K562 (cell line): ENCODE measurements at regions not wholly inside any gene's neighbourhood (a gene's known extent, or its start where the extent isn't known, plus 50 kb on each side); places are given as distances from the start of the nearest gene placed in this dataset.

ENCODE experiments used
- ATAC-seq: fragments of 200-7000 bp; cut with Tn5 transposase; 3 replicates; pipeline ENCODE4 v1.9.1; 2020; ENCODE audit warnings: moderate library complexity
- BruUV-seq: library from RNA; stranded (reverse); fragments of 400-500 nt; replicated peaks from 2 replicates; lab custom pipeline; 2021; lab: Mats Ljungman, UMichigan
- CTCF ChIA-PET: fragments of 300-600 bp; formaldehyde crosslinking; extraction: SDS; loops from one replicate; lab custom pipeline; 2021; ENCODE audit warnings: low intra/inter-chr PET ratio; lab: Yijun Ruan, JAX
- POLR2A ChIA-PET: fragments of 300-600, 350-650 bp; sonication (Branson Sonifier 250); formaldehyde crosslinking; extraction: SDS; loops from one replicate; lab custom pipeline; 2021; ENCODE audit warnings: antibody characterized with exemption, inconsistent platforms; lab: Yijun Ruan, JAX
- DNase-seq, 4 experiments: peaks; one replicate each; pipeline versions ENCODE4 v3.0.0 to v3.0.0-alpha.2; 2011 to 2018; ENCODE audit warnings: low spot score in 3 of 4, mixed read lengths in 3 of 4; ENCODE audit errors: extremely low read depth in 1 of 4
- FAIRE-seq: peaks from 2 replicates; lab custom pipeline; 2011; peaks lifted over from hg19 to GRCh38; lab: Jason Lieb, UNC
- H2AFZ ChIP-seq: 2 replicates; pipeline ENCODE4 v1.6.0; 2011; ENCODE audit warnings: low read depth, low read length, control low read depth, inconsistent platforms
- H3K27ac ChIP-seq: fragments of 200-600 bp; 3 replicates; pipeline ENCODE4 v1.8.0; 2011; ENCODE audit warnings: low read depth, mild to moderate bottlenecking, control low read depth, inconsistent platforms, low read length, moderate library complexity, mixed read lengths; ENCODE audit errors: extremely low read depth
- H3K27me3 ChIP-seq, 2 experiments: fragments of 300-600 bp in 1 of 2; 2 replicates in 1 of 2; 3 replicates in 1 of 2; pipeline versions ENCODE4 v1.6.0 to v1.8.0; 2011; ENCODE audit warnings: inconsistent platforms in 2 of 2, low read length in 2 of 2, mild to moderate bottlenecking in 1 of 2, mixed read lengths in 1 of 2, moderate library complexity in 1 of 2; ENCODE audit not compliant: control insufficient read depth in 2 of 2, insufficient read depth in 2 of 2
- H3K36me3 ChIP-seq: fragments of 300-600 bp; 3 replicates; pipeline ENCODE4 v1.8.0; 2011; ENCODE audit warnings: mild to moderate bottlenecking, low read length, inconsistent platforms; ENCODE audit not compliant: control insufficient read depth, insufficient read depth
- H3K4me1 ChIP-seq, 2 experiments: fragments of 200-600 bp in 1 of 2; replicated peaks in 1 of 2; 2 replicates in 1 of 2; 3 replicates in 1 of 2; pipeline versions ENCODE4 v1.5.1 to v1.8.0; 2011; ENCODE audit warnings: inconsistent platforms in 2 of 2, low read length in 2 of 2, mild to moderate bottlenecking in 1 of 2, mixed read lengths in 1 of 2, moderate library complexity in 1 of 2; ENCODE audit not compliant: control insufficient read depth in 2 of 2, insufficient read depth in 2 of 2
- H3K4me2 ChIP-seq: 2 replicates; pipeline ENCODE4 v1.6.1; 2011; ENCODE audit warnings: low read length, control low read depth, inconsistent platforms, mixed read lengths; ENCODE audit not compliant: insufficient read depth
- H3K4me3 ChIP-seq: fragments of 200-600 bp; sonication (generic), shearing (Covaris generic); 2 replicates; pipeline ENCODE4 v1.5.1; 2016; ENCODE audit warnings: control low read depth, inconsistent platforms
- H3K79me2 ChIP-seq: fragments of 200-600 bp; 3 replicates; pipeline ENCODE4 v1.8.0; 2011; ENCODE audit warnings: low read length, inconsistent platforms; ENCODE audit not compliant: control insufficient read depth, insufficient read depth
- H3K9ac ChIP-seq, 2 experiments: 2 replicates each; pipeline versions ENCODE4 v1.6.0 to v1.6.1; 2011; ENCODE audit warnings: low read depth in 2 of 2, low read length in 2 of 2, control low read depth in 1 of 2, inconsistent platforms in 1 of 2, mild to moderate bottlenecking in 1 of 2, mixed read lengths in 1 of 2; ENCODE audit not compliant: insufficient read depth in 1 of 2
- H3K9me1 ChIP-seq: one replicate; pipeline ENCODE4 v1.6.0; 2011; ENCODE audit warnings: inconsistent platforms, mild to moderate bottlenecking, low read length, moderate library complexity; ENCODE audit not compliant: control insufficient read depth, insufficient read depth
- H3K9me3 ChIP-seq: replicated peaks from 2 replicates; pipeline ENCODE4 v1.5.1; 2011; ENCODE audit warnings: low read depth, low read length, inconsistent platforms; ENCODE audit not compliant: control insufficient read depth, insufficient read depth
- H4K20me1 ChIP-seq: replicated peaks from 2 replicates; pipeline ENCODE4 v1.6.1; 2011; ENCODE audit warnings: low read length, inconsistent platforms, mixed read lengths; ENCODE audit not compliant: control insufficient read depth, insufficient read depth
- ATF1 ChIP-seq, 2 experiments: fragments of 450-650 bp in 1 of 2; IDR thresholded peaks; 2 replicates each; pipeline ENCODE4 v1.6.1; 2016; ENCODE audit warnings: missing compliant biosample characterization in 1 of 2, missing genetic modification characterization in 1 of 2
- NKRF ChIP-seq: fragments of 450-650 bp; IDR thresholded peaks from 2 replicates; pipeline ENCODE4 v1.6.1; 2016; ENCODE audit warnings: borderline replicate concordance
- TCF3 ChIP-seq: sonication (generic); formaldehyde crosslinking; IDR thresholded peaks from 2 replicates; pipeline ENCODE4 v1.4.0; 2020; ENCODE audit warnings: mild to moderate bottlenecking, missing genetic modification reagents
- TFAP4 ChIP-seq: sonication (generic); formaldehyde crosslinking; IDR thresholded peaks from 2 replicates; pipeline ENCODE4 v1.8.0; 2022; ENCODE audit warnings: missing genetic modification reagents, mild to moderate bottlenecking, moderate library complexity, borderline replicate concordance
- THAP7 ChIP-seq: fragments of 250-450 bp; sonication (Bioruptor Pico); IDR thresholded peaks from 2 replicates; pipeline ENCODE4 v1.5.0; 2021
- ZBTB34 ChIP-seq: fragments of 250-450 bp; sonication (Bioruptor Pico); IDR thresholded peaks from 2 replicates; pipeline ENCODE4 v1.8.0; 2021; ENCODE audit warnings: mild to moderate bottlenecking, moderate library complexity
- ZNF77 ChIP-seq: fragments of 250-450 bp; sonication (Bioruptor Pico); IDR thresholded peaks from 2 replicates; pipeline ENCODE4 v1.5.0; 2020
- WGBS: fragments of 100-300 bp; shearing (Covaris generic); methylation state at CpG from one replicate; pipeline ENCODE4 v1.1.6; 2016; ENCODE audit warnings: low coverage, mixed read lengths; ENCODE audit not compliant: insufficient coverage; ENCODE audit errors: missing lambda C conversion rate; 5-methylcytosine and 5-hydroxymethylcytosine counted together
- in situ Hi-C: fragments of 300-500 bp; cut with MboI; formaldehyde crosslinking; loops from 4 replicates; pipeline ENCODE4 v1.15.0; 2018; ENCODE audit warnings: inconsistent platforms, mixed read lengths
- intact Hi-C: fragments of 100-400 bp; cut with micrococcal nuclease; formaldehyde crosslinking; loops from 2 replicates; pipeline ENCODE4 v1.14.2; 2022

GRCh38 chr4:95643627-95644026 is 94.9 kb upstream of the UNC5C start:
- in situ Hi-C loops = no loop called here
- DNase-seq = no peak
- ATAC-seq = no peak
- no peak overlapping the region for H3K4me2 ChIP-seq
- BruUV-seq = no TSS peak
- 0% methylated on average over 1 of the region's 1 CpG for WGBS
- POLR2A ChIA-PET = no interaction called here
- H2AFZ ChIP-seq = no peak overlapping the region
- FAIRE-seq = no peak
- no peaks in the 10 kb centered on the region for H3K9me3 ChIP-seq
- no peaks in the 10 kb centered on the region for H3K4me1 ChIP-seq
- no peak overlapping the region for H3K27ac ChIP-seq
- CTCF ChIA-PET = no interaction called here
- no peaks in the 10 kb centered on the region for H3K79me2 ChIP-seq
- intact Hi-C loops = no loop called here
- no peak for TF ChIP-seq TCF3 (CRISPR knock-in tag)
- H3K27me3 ChIP-seq = no peaks in the 10 kb centered on the region
- no peaks in the 10 kb centered on the region for H4K20me1 ChIP-seq
- no peak overlapping the region for H3K9ac ChIP-seq
- no peaks in the 10 kb centered on the region for H3K9me1 ChIP-seq
- no peak overlapping the region for H3K4me3 ChIP-seq
- H3K36me3 ChIP-seq = no peaks in the 10 kb centered on the region

- POLR2A ChIA-PET = no interaction called here
- H3K27me3 ChIP-seq = no peaks in the 10 kb centered on the region
- ATAC-seq (no peak), FAIRE-seq (no peak), DNase-seq (no peak)
- H3K27ac ChIP-seq = no peak overlapping the region
- no peak overlapping the region for H3K4me2 ChIP-seq
- intact Hi-C loops = no loop called here
- BruUV-seq = no TSS peak
- H3K9me1 ChIP-seq = no peaks in the 10 kb centered on the region
- H3K4me3 ChIP-seq = no peak overlapping the region
- H3K4me1 ChIP-seq = no peaks in the 10 kb centered on the region
- no peaks in the 10 kb centered on the region for H3K79me2 ChIP-seq
- CTCF ChIA-PET = no interaction called here
- no peak overlapping the region for H3K9ac ChIP-seq
- WGBS = 5% methylated on average over 7 of the region's 7 CpGs
- H2AFZ ChIP-seq = no peak overlapping the region
- H3K9me3 ChIP-seq = no peaks in the 10 kb centered on the region
- in situ Hi-C loops = no loop called here
- no peaks in the 10 kb centered on the region for H4K20me1 ChIP-seq
- H3K36me3 ChIP-seq = no peaks in the 10 kb centered on the region
- TF ChIP-seq NKRF (no peak), ATF1 (CRISPR knock-in tag; IDR thresholded peaks at IDR 0.05) (no peak), ATF1 (tag; IDR thresholded peaks at IDR 0.05) (no peak), THAP7 (no peak), TFAP4 (no peak), ZNF77 (CRISPR knock-in tag) (no peak), ZBTB34 (CRISPR knock-in tag) (no peak)
Observed at GRCh38 chr4:95641571-95641970, 92.8 kb upstream of the UNC5C start.
